IPS-15b (cell line): ENCODE measurements at regions not wholly inside any gene's neighbourhood (a gene's known extent, or its start where the extent isn't known, plus 50 kb on each side); places are given as distances from the start of the nearest gene placed in this dataset.

ENCODE experiments used
- H3K27me3 ChIP-seq: one replicate; pipeline ENCODE4 v1.6.1; 2013; ENCODE audit warnings: low read length; ENCODE audit not compliant: control insufficient read depth, insufficient read depth
- H3K36me3 ChIP-seq: one replicate; pipeline ENCODE4 v1.6.1; 2013; ENCODE audit warnings: low read length; ENCODE audit not compliant: control insufficient read depth, insufficient read depth
- H3K4me1 ChIP-seq: one replicate; pipeline ENCODE4 v1.6.1; 2013; ENCODE audit warnings: mild to moderate bottlenecking, low read length; ENCODE audit not compliant: control insufficient read depth, insufficient read depth
- H3K4me3 ChIP-seq: one replicate; pipeline ENCODE4 v1.5.1; 2013; ENCODE audit warnings: low read depth, low read length
- H3K9ac ChIP-seq: one replicate; pipeline ENCODE4 v1.6.1; 2013; ENCODE audit warnings: low read depth, mild to moderate bottlenecking, low read length
- H3K9me3 ChIP-seq: one replicate; pipeline ENCODE4 v1.6.1; 2013; ENCODE audit warnings: mild to moderate bottlenecking, low read length; ENCODE audit not compliant: control insufficient read depth, insufficient read depth

DNA sequence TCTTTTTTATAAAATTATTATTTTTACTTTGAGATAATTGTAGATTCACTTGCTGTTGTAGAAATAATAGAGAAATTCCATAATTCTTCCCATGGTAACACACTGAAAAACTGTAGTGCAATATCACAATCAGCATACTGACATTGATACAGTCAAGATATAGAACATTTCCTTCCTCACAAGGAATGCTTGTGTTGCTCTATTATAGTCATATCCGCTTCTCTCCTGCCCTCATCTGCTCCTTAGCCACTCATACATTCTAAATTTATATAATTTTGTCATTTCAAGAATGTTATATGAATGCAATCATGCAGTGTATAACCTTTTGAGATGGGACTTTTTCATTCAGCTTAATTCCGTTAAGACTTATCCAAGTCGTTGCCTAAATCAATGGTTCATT, 320.2 kb downstream of the BARHL2 start:
- H3K36me3 ChIP-seq = no peaks in the 10 kb centered on the region
- H3K27me3 ChIP-seq = no peaks in the 10 kb centered on the region
- H3K4me3 ChIP-seq = no peak overlapping the region
- H3K9ac ChIP-seq = no peak overlapping the region
- no peaks in the 10 kb centered on the region for H3K9me3 ChIP-seq
- H3K4me1 ChIP-seq = no peaks in the 10 kb centered on the region

- Histone ChIP-seq H3K9me3 (no peaks in the 10 kb centered on the region), H3K27me3 (no peaks in the 10 kb centered on the region), H3K9ac (no peak overlapping the region), H3K4me1 (no peaks in the 10 kb centered on the region), H3K4me3 (no peak overlapping the region), H3K36me3 (no peaks in the 10 kb centered on the region)
Measured at GRCh38 chr1:90394247-90394646, 322.9 kb downstream of the BARHL2 start.

- no peaks in the 10 kb centered on the region for H3K9me3 ChIP-seq
- no peaks in the 10 kb centered on the region for H3K27me3 ChIP-seq
- H3K4me1 ChIP-seq = no peaks in the 10 kb centered on the region
- H3K36me3 ChIP-seq = no peaks in the 10 kb centered on the region
- no peak overlapping the region for H3K9ac ChIP-seq
- no peak overlapping the region for H3K4me3 ChIP-seq
Measured at GRCh38 chr1:90393025-90393424, 324.1 kb downstream of the BARHL2 start.

- no peaks in the 10 kb centered on the region for H3K4me1 ChIP-seq
- H3K36me3 ChIP-seq = no peaks in the 10 kb centered on the region
- no peaks in the 10 kb centered on the region for H3K27me3 ChIP-seq
Measured at GRCh38 chr1:90391126-90391525, 326.0 kb downstream of the BARHL2 start.

DNA sequence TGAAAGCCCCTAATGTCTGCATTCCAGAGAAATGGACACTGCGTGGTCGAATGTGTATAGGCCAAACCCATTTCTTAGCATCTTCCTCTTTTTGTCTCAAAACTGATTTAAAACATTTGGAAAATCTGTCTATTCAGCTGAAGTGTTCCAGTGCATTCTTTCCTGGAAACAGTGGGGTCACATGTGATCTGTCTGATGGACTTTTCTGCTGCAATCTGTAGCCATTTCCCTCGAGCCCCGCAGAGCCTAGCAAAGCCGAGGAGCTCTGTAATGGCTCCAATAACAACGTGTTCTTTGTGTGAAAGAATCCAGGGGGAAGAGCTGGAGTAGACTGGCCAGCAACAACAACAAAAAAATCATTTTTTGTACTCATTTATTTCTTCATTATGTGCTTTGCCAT, 329.3 kb downstream of the BARHL2 start:
- no peak overlapping the region for H3K4me3 ChIP-seq
- H3K9ac ChIP-seq = no peak overlapping the region
- H3K36me3 ChIP-seq = no peaks in the 10 kb centered on the region
- H3K9me3 ChIP-seq = no peaks in the 10 kb centered on the region
- no peaks in the 10 kb centered on the region for H3K27me3 ChIP-seq
- no peaks in the 10 kb centered on the region for H3K4me1 ChIP-seq

More at GRCh38 chr1:90391126-90391525, 326.0 kb downstream of the BARHL2 start:
- Histone ChIP-seq H3K9me3 (no peaks in the 10 kb centered on the region), H3K4me3 (no peak overlapping the region), H3K9ac (no peak overlapping the region)

- H3K4me1 ChIP-seq = no peaks in the 10 kb centered on the region
- no peak overlapping the region for H3K4me3 ChIP-seq
- H3K27me3 ChIP-seq = no peaks in the 10 kb centered on the region
- H3K9me3 ChIP-seq = no peaks in the 10 kb centered on the region
- no peak overlapping the region for H3K9ac ChIP-seq
- H3K36me3 ChIP-seq = no peaks in the 10 kb centered on the region
Measured at GRCh38 chr1:90386899-90387720, 330.0 kb downstream of the BARHL2 start.

DNA sequence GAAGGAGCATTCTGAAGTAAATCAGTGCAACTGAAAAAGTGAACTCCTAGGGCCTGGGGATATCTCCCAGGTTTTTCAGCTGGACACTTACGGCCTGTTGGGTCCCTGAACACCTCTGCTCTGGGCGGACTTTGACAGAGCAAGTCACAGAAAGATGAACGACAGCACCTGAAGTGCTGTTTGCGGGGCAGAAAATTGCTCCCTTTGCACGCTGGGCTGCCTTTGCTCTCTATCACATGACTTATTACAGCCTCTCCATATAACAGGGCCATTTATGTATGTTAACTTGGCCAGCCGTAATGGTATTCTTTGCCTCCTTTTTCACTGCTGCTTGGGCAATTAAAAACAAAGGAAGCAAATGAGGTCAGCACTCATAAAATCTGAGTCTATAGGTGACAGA, 332.9 kb downstream of the BARHL2 start:
- Histone ChIP-seq H3K27me3 (no peaks in the 10 kb centered on the region), H3K4me1 (no peaks in the 10 kb centered on the region), H3K36me3 (no peaks in the 10 kb centered on the region), H3K9ac (no peak overlapping the region), H3K4me3 (no peak overlapping the region), H3K9me3 (no peaks in the 10 kb centered on the region)

GRCh38 chr1:90382161-90382560, 334.9 kb downstream of the BARHL2 start:
- no peaks in the 10 kb centered on the region for H3K9me3 ChIP-seq
- no peak overlapping the region for H3K9ac ChIP-seq
- H3K4me1 ChIP-seq = no peaks in the 10 kb centered on the region
- no peak overlapping the region for H3K4me3 ChIP-seq
- no peaks in the 10 kb centered on the region for H3K36me3 ChIP-seq
- no peaks in the 10 kb centered on the region for H3K27me3 ChIP-seq

DNA sequence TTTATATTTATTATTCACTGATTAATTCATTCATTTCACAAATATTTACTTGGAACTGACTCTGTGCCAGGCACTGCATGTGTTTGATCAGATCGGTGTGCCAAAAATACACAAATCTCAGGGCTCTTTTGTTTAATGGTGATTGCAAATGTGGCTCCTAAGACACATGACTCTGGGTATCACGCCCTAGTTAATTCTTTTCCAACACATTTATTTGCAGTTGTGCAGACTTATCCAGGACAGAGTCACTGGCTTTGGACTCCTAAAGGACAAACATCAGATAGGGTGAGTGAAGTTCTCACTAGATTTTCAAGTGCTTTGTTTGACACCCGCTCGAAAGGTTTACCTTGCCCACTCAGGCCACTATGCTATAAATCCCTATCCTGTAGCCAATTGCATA, 335.5 kb downstream of the BARHL2 start:
- H3K4me3 ChIP-seq = no peak overlapping the region
- H3K4me1 ChIP-seq = no peaks in the 10 kb centered on the region
- H3K9ac ChIP-seq = no peak overlapping the region
- H3K9me3 ChIP-seq = no peaks in the 10 kb centered on the region
- no peaks in the 10 kb centered on the region for H3K27me3 ChIP-seq
- no peaks in the 10 kb centered on the region for H3K36me3 ChIP-seq

- Histone ChIP-seq H3K27me3 (no peaks in the 10 kb centered on the region), H3K36me3 (no peaks in the 10 kb centered on the region), H3K9ac (no peak overlapping the region), H3K4me1 (no peaks in the 10 kb centered on the region), H3K4me3 (no peak overlapping the region), H3K9me3 (no peaks in the 10 kb centered on the region)
Measured at GRCh38 chr1:90371448-90371813, 345.7 kb downstream of the BARHL2 start.

DNA sequence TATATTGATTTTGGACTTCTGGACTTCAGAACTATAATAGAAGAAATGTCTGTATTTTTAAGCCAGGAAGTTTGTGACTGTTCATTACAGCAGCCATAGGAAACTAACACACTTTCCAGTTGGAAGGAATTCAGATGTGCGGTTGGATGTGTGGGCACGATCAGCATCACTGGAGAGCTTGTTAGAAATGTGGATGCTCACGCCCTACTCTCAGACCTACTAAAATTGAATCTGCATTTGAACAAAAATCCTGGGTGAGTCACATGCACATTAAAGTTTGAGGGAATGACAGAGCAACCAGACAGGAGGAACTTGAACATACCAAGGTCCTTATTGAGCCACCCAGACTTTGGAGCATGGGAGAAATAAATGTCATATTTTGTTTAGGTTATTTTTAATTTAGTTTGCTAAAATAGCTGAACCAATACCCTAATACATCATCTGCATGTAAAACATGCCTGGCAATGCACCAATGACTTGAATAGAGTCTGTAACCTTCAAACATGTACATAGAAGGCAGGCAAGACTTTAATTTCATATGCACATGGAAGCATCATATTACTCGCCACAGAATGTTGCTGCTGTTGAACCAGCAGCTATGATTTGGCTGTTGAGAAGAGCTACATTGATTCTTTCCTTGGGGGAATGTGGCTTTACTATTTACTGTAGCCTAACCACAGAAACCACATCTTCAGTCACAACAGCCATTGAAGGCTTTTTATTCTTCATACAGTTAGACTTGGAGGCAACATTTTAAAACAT, 346.2 kb downstream of the BARHL2 start:
- Histone ChIP-seq H3K4me1 (no peaks in the 10 kb centered on the region), H3K4me3 (no peak overlapping the region), H3K27me3 (no peaks in the 10 kb centered on the region), H3K9ac (no peak overlapping the region), H3K36me3 (no peaks in the 10 kb centered on the region), H3K9me3 (no peaks in the 10 kb centered on the region)

GRCh38 chr1:90362163-90362562, 354.9 kb downstream of the BARHL2 start:
- Histone ChIP-seq H3K9me3 (no peaks in the 10 kb centered on the region), H3K9ac (no peak overlapping the region), H3K4me3 (no peak overlapping the region), H3K27me3 (no peaks in the 10 kb centered on the region), H3K36me3 (no peaks in the 10 kb centered on the region), H3K4me1 (no peaks in the 10 kb centered on the region)
